ENCODE measurements at regions not wholly inside any gene's neighbourhood (a gene's known extent, or its start where the extent isn't known, plus 50 kb on each side); places are given as distances from the start of the nearest gene placed in this dataset.

- no peak for DNase-seq
Measured at GRCh38 chr21:22044431-22044830, 1046.2 kb downstream of the NCAM2 start.

GRCh38 chr21:22046576-22046975, 1048.4 kb downstream of the NCAM2 start:
- no peak for DNase-seq

DNA sequence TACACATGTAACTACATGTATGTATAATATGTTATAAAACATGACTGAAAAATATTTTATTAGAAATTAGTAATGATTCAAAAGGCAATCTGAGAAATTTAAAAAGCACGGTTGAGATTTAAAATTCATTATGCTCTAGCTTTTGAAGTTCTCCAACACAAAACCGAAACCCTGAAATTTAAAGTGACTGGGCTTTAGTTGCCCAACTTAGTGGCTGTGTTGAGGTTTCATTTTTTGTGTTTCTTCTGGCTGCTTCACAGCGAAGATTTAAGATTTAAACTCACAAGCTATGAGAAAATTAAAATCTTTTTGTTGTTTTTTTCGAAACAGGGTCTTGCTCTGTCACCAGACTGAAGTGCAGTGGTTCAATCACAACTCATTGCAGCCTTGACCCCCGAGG, 1058.7 kb downstream of the NCAM2 start:
- no peak for DNase-seq

GRCh38 chr21:22062472-22063139, 1064.4 kb downstream of the NCAM2 start:
- DNase-seq = no peak

DNA sequence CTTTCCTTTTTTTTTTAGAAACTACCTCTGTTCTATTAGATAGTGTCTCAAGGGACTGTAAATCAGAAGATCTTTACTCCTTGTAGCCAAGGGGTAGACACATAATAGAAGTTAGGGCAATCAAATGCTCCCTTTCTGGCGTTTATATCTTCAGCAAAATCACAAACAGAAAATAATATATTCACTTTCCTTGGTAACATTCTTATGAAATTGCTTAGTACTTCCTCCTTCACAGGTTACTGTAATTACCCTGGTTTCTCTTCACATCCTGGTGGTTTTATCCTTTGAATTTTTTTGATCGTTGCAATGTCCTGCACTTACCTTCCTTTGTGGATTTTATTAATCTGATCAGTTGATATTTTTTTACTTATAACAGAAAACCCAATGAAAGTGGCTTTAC, 1064.9 kb downstream of the NCAM2 start:
- DNase-seq = no peak

DNA sequence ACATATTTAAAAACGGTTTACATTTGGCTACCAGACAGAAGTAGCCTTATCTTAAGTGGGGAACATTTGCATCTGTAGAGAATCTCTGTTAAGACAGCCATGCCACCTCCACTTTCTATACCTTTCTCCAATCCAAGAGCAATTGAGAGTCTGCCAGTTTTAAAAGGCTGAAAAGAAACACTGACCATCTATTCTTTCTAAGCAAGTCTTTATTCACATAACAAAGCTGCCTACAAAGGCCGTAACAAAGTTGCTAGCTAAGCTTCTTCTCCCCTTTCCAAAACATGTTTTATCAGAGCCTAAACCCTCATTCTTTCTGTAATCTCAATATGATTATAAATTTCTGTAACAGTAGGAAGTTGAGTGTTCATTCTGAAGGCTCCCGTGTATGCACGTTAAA, 1078.3 kb downstream of the NCAM2 start:
- DNase-seq = no peak

- DNase-seq = no peak
Measured at GRCh38 chr21:22083899-22084298, 1085.7 kb downstream of the NCAM2 start.

GRCh38 chr21:22096314-22096713, 1098.1 kb downstream of the NCAM2 start:
- DNase-seq = no peak

DNA sequence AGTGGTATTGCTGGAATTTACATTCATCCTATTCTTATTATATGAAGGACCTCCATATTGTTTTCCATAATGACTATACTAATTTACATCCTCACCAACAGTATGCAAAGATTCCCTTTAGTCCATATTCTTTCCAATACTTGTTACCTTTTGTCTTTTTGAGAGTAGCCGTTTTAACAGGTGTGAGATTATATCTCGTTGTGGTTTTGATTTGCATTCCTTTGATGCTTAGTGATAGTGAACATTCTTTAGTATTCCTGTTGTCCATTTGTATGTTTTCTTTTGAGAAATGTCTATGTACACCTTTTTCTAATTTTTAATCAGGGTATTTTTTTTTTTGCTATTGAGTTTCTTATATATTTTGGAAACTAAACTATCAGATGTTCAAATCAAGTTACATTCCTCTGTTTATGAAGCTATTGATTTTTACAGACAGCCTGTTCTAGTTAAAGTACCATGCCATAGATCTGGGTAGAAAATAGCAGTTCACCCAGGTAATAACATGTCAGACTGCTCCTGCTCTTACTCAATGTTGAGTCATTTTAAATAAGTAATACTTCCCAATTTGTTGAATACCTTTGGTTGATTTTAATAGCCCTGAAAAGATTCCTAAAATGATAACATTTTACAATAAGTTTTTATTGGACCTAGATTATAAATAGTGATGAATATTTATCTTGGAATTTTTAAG, 1108.7 kb downstream of the NCAM2 start:
- no peak for DNase-seq

DNA sequence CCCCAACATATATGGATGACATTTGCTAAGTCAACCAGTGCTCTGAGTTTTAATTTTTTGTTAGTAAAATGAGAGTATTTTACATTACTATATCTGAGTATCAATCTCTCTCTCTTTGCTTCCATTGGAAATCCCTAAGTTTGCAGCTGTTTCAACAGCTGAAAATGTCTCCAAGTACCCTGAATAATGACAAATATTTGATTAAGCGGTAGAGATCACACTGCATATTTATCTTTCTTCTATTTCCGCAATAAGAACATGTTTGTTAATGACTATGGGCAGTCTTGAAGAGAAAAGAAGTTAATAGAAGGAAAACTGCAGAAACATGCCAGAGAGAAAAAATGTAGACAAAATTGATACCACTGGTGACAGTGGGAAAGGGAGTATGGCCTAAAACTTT, 1117.5 kb downstream of the NCAM2 start:
- DNase-seq = no peak

GRCh38 chr21:22120616-22121266, 1122.5 kb downstream of the NCAM2 start:
- no peak for DNase-seq

DNA sequence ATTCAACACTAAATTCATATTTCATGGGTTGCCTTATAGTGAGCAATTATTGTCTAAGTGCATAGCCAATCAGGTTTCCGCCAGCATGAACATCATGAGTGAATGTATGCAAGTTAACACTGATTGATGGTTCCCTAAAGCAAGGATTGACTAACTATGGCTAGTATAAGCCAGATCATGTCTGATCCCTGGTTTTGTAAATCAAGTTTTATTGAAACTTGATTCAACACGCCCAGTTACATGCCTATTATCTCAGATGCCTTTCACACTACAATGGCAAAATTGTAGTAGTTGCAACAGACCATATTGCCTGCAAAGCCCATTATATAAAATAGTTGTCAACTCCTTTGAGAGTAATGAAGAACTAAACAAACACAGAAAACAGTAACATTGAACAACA, 1127.4 kb downstream of the NCAM2 start:
- DNase-seq = no peak

GRCh38 chr21:22128671-22129070, 1130.5 kb downstream of the NCAM2 start:
- DNase-seq = no peak

DNA sequence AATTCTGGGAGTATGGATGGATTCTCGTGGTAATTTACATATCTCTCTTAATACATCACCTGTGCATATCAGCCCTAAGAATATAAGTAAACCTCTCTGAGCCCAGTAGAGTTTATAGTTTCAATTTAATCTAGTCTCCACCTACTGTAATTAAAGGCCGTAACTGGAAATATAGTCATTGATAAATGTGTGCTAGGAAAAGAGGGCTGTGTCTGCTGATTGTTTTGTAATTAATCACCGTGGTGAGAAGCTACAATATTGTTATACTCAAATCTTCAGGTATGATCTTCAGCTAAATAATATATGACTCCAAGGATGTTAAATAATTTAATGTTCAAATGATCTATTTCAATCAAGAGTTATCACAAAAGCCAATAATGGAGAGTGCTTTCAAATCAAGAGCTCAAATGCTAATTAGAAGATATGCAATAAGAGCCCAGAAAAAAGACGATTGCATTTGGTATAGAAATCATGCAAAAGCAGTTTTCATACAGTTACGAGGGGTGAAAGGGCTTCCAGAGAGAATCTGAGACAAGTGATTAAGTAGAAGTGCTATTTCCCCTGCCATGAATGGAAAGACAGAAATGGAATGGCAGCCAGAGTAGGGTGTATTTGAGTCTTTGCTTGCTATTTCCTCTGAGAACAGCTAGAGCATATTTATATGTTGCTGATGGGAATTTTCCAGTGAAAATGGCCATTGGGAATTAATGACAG, 1134.3 kb downstream of the NCAM2 start:
- DNase-seq = no peak

GRCh38 chr21:22136740-22137139, 1138.5 kb downstream of the NCAM2 start:
- no peak for DNase-seq

- no peak for DNase-seq
Measured at GRCh38 chr21:22138297-22139016, 1140.2 kb downstream of the NCAM2 start.

DNA sequence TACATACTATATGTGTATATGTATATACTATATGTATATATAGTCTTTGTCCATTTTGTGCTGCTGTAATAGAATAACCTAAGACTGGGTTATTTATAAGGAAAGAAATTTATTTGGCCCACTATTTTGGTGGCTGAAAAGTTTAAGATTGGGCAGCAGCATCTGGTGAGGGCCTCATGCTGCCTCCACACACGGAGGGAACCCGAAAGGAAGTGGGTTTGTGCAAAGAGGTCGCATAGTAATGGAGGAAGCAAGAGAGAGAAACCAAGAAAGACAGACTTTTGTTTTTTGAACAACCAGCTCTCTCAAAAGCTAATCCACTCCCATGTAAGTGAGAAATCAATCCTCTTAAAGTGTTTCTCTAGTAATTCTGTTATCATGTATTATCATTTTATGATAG, 1147.3 kb downstream of the NCAM2 start:
- DNase-seq = no peak

DNA sequence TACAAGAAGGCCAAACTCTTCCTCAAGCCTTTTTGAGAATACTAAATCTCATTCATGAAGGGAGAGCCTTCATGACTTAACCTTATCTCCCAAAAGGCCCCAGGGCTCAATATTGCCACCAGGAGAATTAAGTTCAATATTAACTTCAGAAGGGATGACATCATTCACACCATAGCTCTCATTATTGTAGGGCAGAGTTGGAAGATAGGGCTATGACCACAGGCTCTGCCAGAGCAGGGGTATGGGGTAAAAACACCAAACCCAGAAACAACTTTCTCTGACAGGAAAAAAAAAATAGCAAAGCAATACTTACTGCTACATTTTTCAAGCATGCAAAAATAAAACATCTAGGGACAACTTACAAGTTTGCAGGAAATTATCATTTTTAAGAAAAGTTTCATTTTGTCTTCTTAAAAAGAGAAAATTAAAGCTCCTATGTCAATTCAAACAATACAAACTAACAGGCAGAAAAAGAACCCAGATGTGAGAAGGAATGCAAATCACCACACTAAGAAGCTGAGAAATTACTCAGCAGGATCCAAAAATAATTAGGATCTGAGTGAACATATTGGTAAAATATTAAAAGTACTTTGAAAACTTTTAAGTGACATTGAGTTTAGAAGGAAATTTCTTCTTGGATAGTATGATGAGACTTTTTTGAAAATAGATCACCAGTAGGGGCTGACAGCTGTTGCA, 1156.5 kb downstream of the NCAM2 start:
- no peak for DNase-seq

DNA sequence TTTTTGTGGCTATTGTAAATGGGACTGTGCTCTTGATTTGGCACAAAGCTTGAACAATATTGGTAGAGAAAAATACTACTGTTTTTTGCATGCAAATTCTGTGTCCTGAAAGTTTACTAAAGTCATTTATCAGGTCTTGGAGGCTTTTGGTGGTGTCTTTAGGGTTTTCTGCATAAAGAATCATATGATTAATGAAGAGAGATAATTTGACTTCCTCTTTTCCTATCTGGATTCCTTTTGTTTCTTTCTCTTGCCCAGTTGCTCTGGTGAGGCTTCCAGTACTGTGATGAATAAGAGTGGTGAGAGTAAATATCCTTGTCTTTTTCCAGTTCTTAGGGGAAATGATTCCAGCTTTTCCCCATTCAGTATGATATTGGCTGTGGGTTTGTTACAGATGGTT, 1166.7 kb downstream of the NCAM2 start:
- no peak for DNase-seq

DNA sequence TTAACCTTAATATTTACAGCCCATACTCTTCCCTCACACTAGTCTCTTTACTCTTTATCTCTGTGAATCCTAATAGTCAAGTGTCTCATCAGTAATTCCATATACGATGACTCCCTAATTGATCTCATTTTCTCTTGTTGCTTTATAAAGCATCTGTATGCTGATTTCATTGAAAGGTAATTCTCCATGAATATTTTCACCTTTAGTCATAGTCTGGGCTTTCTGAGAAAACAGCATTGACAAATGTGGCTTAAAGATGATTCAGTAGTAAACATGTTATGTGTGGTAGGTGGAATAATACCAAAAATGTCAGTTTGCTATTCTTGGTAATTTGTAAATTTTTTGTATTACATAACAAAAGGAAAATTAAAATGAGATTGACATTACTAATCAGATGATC, 1176.5 kb downstream of the NCAM2 start:
- DNase-seq = no peak

GRCh38 chr21:22189278-22189677, 1191.1 kb downstream of the NCAM2 start:
- no peak for DNase-seq

- DNase-seq = no peak
Measured at GRCh38 chr21:22191581-22191980, 1193.4 kb downstream of the NCAM2 start.
